Keratinocyte (primary cell): ENCODE measurements at regions not wholly inside any gene's neighbourhood (a gene's known extent, or its start where the extent isn't known, plus 50 kb on each side); places are given as distances from the start of the nearest gene placed in this dataset.

Source experiments
- DNase-seq: peaks from one replicate; pipeline ENCODE4 v3.0.0-alpha.2; 2011; ENCODE audit warnings: low read depth, missing footprints, low spot score
- FAIRE-seq: peaks from 2 replicates; lab custom pipeline; 2011; peaks lifted over from hg19 to GRCh38; lab: Jason Lieb, UNC
- H2AFZ ChIP-seq: 2 replicates; pipeline ENCODE4 v1.6.0; 2012; ENCODE audit warnings: low read length, control low read depth, inconsistent platforms; ENCODE audit not compliant: control insufficient read depth
- H3K27ac ChIP-seq: 2 replicates; pipeline ENCODE4 v1.5.1; 2011; ENCODE audit warnings: low read length; ENCODE audit not compliant: control insufficient read depth, insufficient read depth
- H3K27me3 ChIP-seq: 3 replicates; pipeline ENCODE4 v1.6.0; 2011; ENCODE audit warnings: low read length; ENCODE audit not compliant: control insufficient read depth, insufficient read depth; ENCODE audit errors: extremely low read depth
- H3K36me3 ChIP-seq, 2 experiments: 2 replicates in 1 of 2; 3 replicates in 1 of 2; pipeline ENCODE4 v1.5.1; 2011; ENCODE audit warnings: low read length in 2 of 2, mild to moderate bottlenecking in 1 of 2; ENCODE audit not compliant: control insufficient read depth in 2 of 2, insufficient read depth in 2 of 2; ENCODE audit errors: extremely low read depth in 1 of 2
- H3K4me1 ChIP-seq: 3 replicates; pipeline ENCODE4 v1.5.1; 2011; ENCODE audit warnings: low read length; ENCODE audit not compliant: control insufficient read depth, insufficient read depth; ENCODE audit errors: extremely low read depth
- H3K4me2 ChIP-seq: 3 replicates; pipeline ENCODE4 v1.6.0; 2011; ENCODE audit warnings: low read depth, low read length; ENCODE audit not compliant: control insufficient read depth, insufficient read depth; ENCODE audit errors: extremely low read depth
- H3K4me3 ChIP-seq, 3 experiments: fragments of 200-600 bp in 1 of 3; sonication (generic) in 1 of 3; 2 replicates in 2 of 3; 3 replicates in 1 of 3; pipeline ENCODE4 v1.5.1; 2011 to 2016; ENCODE audit warnings: low read length in 3 of 3, mild to moderate bottlenecking in 3 of 3, control low read depth in 2 of 3, inconsistent platforms in 1 of 3, low read depth in 1 of 3, mixed read lengths in 1 of 3, mixed run types in 1 of 3, moderate library complexity in 1 of 3; ENCODE audit not compliant: control insufficient read depth in 2 of 3, insufficient read depth in 2 of 3; ENCODE audit errors: extremely low read depth in 1 of 3
- H3K79me2 ChIP-seq: 2 replicates; pipeline ENCODE4 v1.6.0; 2012; ENCODE audit warnings: low read length; ENCODE audit not compliant: control insufficient read depth, insufficient read depth
- H3K9ac ChIP-seq: 3 replicates; pipeline ENCODE4 v1.6.0; 2011; ENCODE audit warnings: low read length; ENCODE audit not compliant: control insufficient read depth, insufficient read depth; ENCODE audit errors: extremely low read depth
- H3K9me1 ChIP-seq: 3 replicates; pipeline ENCODE4 v1.6.0; 2011; ENCODE audit warnings: low read length; ENCODE audit not compliant: control insufficient read depth, insufficient read depth; ENCODE audit errors: extremely low read depth
- H3K9me3 ChIP-seq: 2 replicates; pipeline ENCODE4 v1.5.1; 2012; ENCODE audit warnings: low read depth, low read length; ENCODE audit not compliant: control insufficient read depth
- H4K20me1 ChIP-seq: 3 replicates; pipeline ENCODE4 v1.6.0; 2011; ENCODE audit warnings: low read length; ENCODE audit not compliant: control insufficient read depth, insufficient read depth; ENCODE audit errors: extremely low read depth
- EZH2 ChIP-seq: IDR thresholded peaks from one replicate; pipeline ENCODE4 v1.6.1; 2012; ENCODE audit warnings: inconsistent platforms, mild to moderate bottlenecking, low read length, moderate library complexity
- dilution Hi-C: fragments of 300-500 bp; cut with MboI; formaldehyde crosslinking; loops from one replicate; pipeline ENCODE4 v1.7.0; 2020; ENCODE audit warnings: low sequenced_read_pairs; ENCODE audit not compliant: extremely low pct_ligation_motif_present
- TF ChIP-seq, protein P1 (sequence below), 3 experiments: IDR thresholded peaks in 1 of 3; conservative IDR thresholded peaks in 1 of 3; optimal IDR thresholded peaks in 1 of 3; 2 replicates in 2 of 3; 3 replicates in 1 of 3; pipeline versions ENCODE3 to v1.5.1; 2011; ENCODE audit warnings: low read length in 3 of 3, mild to moderate bottlenecking in 3 of 3, moderate library complexity in 2 of 3, control low read depth in 1 of 3, inconsistent platforms in 1 of 3; ENCODE audit not compliant: insufficient read depth in 2 of 3; ENCODE audit errors: extremely low read depth in 1 of 3

DNA sequence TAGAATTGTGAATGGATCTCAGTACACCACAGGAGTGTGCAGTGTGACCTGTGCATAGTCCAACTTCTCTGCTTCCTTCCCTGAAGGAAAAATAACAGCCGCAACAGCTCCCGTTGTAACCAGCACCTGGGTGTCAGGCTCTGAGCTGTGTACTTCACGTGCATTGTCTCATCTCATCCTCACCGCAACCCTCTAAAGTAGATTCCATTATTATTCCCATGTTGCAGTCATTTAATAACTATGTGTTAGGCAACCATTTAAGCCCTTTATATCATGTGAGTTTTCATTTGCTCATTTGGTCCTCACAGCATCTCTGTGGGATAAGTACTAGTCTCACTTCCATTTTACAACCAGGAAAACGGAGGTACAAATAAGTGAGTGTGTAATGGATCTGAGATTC, 247.0 kb upstream of the MAF start:
- Histone ChIP-seq H3K9ac (no peak overlapping the region), H3K4me2 (peak overlapping the region; percentile 33), H4K20me1 (no peaks in the 10 kb centered on the region), H3K4me1 (peaks cover 35% of the 10 kb centered on the region), H3K36me3 (no peaks in the 10 kb centered on the region), H3K79me2 (no peaks in the 10 kb centered on the region), H3K27ac (peak overlapping the region; percentile 13), H3K4me3 (no peak overlapping the region), H3K9me3 (no peaks in the 10 kb centered on the region), H3K9me1 (peaks cover 2% of the 10 kb centered on the region), H3K27me3 (no peaks in the 10 kb centered on the region), H2AFZ (peak overlapping the region; percentile 74)
- no peak for DNase-seq
- TF ChIP-seq, protein P1, sequence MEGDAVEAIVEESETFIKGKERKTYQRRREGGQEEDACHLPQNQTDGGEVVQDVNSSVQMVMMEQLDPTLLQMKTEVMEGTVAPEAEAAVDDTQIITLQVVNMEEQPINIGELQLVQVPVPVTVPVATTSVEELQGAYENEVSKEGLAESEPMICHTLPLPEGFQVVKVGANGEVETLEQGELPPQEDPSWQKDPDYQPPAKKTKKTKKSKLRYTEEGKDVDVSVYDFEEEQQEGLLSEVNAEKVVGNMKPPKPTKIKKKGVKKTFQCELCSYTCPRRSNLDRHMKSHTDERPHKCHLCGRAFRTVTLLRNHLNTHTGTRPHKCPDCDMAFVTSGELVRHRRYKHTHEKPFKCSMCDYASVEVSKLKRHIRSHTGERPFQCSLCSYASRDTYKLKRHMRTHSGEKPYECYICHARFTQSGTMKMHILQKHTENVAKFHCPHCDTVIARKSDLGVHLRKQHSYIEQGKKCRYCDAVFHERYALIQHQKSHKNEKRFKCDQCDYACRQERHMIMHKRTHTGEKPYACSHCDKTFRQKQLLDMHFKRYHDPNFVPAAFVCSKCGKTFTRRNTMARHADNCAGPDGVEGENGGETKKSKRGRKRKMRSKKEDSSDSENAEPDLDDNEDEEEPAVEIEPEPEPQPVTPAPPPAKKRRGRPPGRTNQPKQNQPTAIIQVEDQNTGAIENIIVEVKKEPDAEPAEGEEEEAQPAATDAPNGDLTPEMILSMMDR (optimal IDR thresholded peaks at IDR 0.05 in 1 of 3, IDR thresholded peaks at IDR 0.05 in 1 of 3, conservative IDR thresholded peaks at IDR 0.05 in 1 of 3; ENCODE audit: extremely low read depth in 1 of 3, insufficient read depth in 2 of 3, low read length in 3 of 3): no peak
- TF ChIP-seq EZH2: no peak
- dilution Hi-C loops: no loop called here
- peak; percentile 26 for FAIRE-seq

GRCh38 chr16:79847101-79847500, 246.6 kb upstream of the MAF start:
- Histone ChIP-seq H3K9me1 (peaks cover 2% of the 10 kb centered on the region), H3K4me3 (no peak overlapping the region), H3K27ac (peak overlapping the region; percentile 13), H4K20me1 (no peaks in the 10 kb centered on the region), H3K4me1 (peaks cover 35% of the 10 kb centered on the region), H2AFZ (peak overlapping the region; percentile 74), H3K9ac (no peak overlapping the region), H3K27me3 (no peaks in the 10 kb centered on the region), H3K79me2 (no peaks in the 10 kb centered on the region), H3K9me3 (no peaks in the 10 kb centered on the region), H3K36me3 (no peaks in the 10 kb centered on the region), H3K4me2 (peak overlapping the region; percentile 33)
- no peak for DNase-seq
- FAIRE-seq: peak; percentile 74
- TF ChIP-seq EZH2: no peak
- TF ChIP-seq, protein P1 (optimal IDR thresholded peaks at IDR 0.05 in 1 of 3, IDR thresholded peaks at IDR 0.05 in 1 of 3, conservative IDR thresholded peaks at IDR 0.05 in 1 of 3; ENCODE audit: extremely low read depth in 1 of 3, insufficient read depth in 2 of 3, low read length in 3 of 3): no peak
- dilution Hi-C loops: no loop called here
